ENCODE measurements at regions not wholly inside any gene's neighbourhood (a gene's known extent, or its start where the extent isn't known, plus 50 kb on each side); places are given as distances from the start of the nearest gene placed in this dataset.

GRCh38 chr5:164358531-164359259 is 853.3 kb downstream of the MAT2B start:
- DNase-seq = peak; percentile 79

- peak; percentile 44 for DNase-seq
Measured at GRCh38 chr5:164359260-164360255, 854.1 kb downstream of the MAT2B start.

GRCh38 chr5:164360589-164360988 is 855.2 kb downstream of the MAT2B start:
- DNase-seq = peak; percentile 38

GRCh38 chr5:164361986-164362385 is 856.6 kb downstream of the MAT2B start:
- DNase-seq = no peak

- DNase-seq = no peak
Measured at GRCh38 chr5:164362835-164363234, 857.4 kb downstream of the MAT2B start.

- no peak for DNase-seq
Measured at GRCh38 chr5:164364237-164365208, 859.1 kb downstream of the MAT2B start.

- no peak for DNase-seq
Measured at GRCh38 chr5:164370841-164371240, 865.4 kb downstream of the MAT2B start.

- DNase-seq = no peak
Measured at GRCh38 chr5:164372892-164373291, 867.5 kb downstream of the MAT2B start.

GRCh38 chr5:164373876-164374275 is 868.5 kb downstream of the MAT2B start:
- DNase-seq = no peak

- DNase-seq = no peak
Measured at GRCh38 chr5:164375051-164375450, 869.6 kb downstream of the MAT2B start.

GRCh38 chr5:164376843-164377242 is 871.4 kb downstream of the MAT2B start:
- no peak for DNase-seq

GRCh38 chr5:164377746-164378145 is 872.3 kb downstream of the MAT2B start:
- DNase-seq = no peak

- no peak for DNase-seq
Measured at GRCh38 chr5:164383662-164384061, 878.2 kb downstream of the MAT2B start.

GRCh38 chr5:164392531-164392930 is 887.1 kb downstream of the MAT2B start:
- DNase-seq = no peak

- no peak for DNase-seq
Measured at GRCh38 chr5:164394686-164395194, 889.3 kb downstream of the MAT2B start.

- DNase-seq = no peak
Measured at GRCh38 chr5:164412531-164412930, 907.1 kb downstream of the MAT2B start.

- DNase-seq = no peak
Measured at GRCh38 chr5:164420161-164420560, 914.7 kb downstream of the MAT2B start.

- peak; percentile 22 for DNase-seq
Measured at GRCh38 chr5:164422400-164422799, 917.0 kb downstream of the MAT2B start.

GRCh38 chr5:164431634-164432304 is 926.4 kb downstream of the MAT2B start:
- DNase-seq = no peak

- peak; percentile 23 for DNase-seq
Measured at GRCh38 chr5:164433106-164433870, 927.9 kb downstream of the MAT2B start.

GRCh38 chr5:164435576-164435975 is 930.2 kb downstream of the MAT2B start:
- DNase-seq = no peak

All from fibroblast of skin of right biceps (primary cell).